ENCODE measurements at regions not wholly inside any gene's neighbourhood (a gene's known extent, or its start where the extent isn't known, plus 50 kb on each side); places are given as distances from the start of the nearest gene placed in this dataset.
"Not testable (repeated sequence)": the region's sequence is repeated elsewhere in the genome, so short reads cannot be mapped to it uniquely, and the experiment has no call there.

- TF ChIP-seq MAX (IDR thresholded peaks at IDR 0.05; ENCODE audit: low read depth, low read length) (no peak), CTCF (IDR thresholded peaks at IDR 0.05; ENCODE audit: low read depth, low read length) (peak; percentile 65)
- no peak overlapping the region for H3K4me3 ChIP-seq (ENCODE audit: low read depth, low read length)
- DNase-seq (ENCODE audit: low read depth): peak; percentile 73
These were observed 70.2 kb upstream of the SH3BP4 start for GRCh38 chr2:234881413-234882241.

- DNase-seq (ENCODE audit: low read depth): no peak
- no peak overlapping the region for H3K4me3 ChIP-seq (ENCODE audit: low read depth, low read length)
These were observed 71.1 kb upstream of the SH3BP4 start for GRCh38 chr2:234880551-234881211.

GRCh38 chr2:234879671-234880455 is 72.0 kb upstream of the SH3BP4 start:
- no peak overlapping the region for H3K4me3 ChIP-seq (ENCODE audit: low read depth, low read length)
- no peak for TF ChIP-seq CTCF (IDR thresholded peaks at IDR 0.05; ENCODE audit: low read depth, low read length)
- no peak for TF ChIP-seq MAX (IDR thresholded peaks at IDR 0.05; ENCODE audit: low read depth, low read length)
- no peak for TF ChIP-seq MYC (IDR thresholded peaks at IDR 0.05; ENCODE audit: low read depth, low read length)
- TF ChIP-seq POLR2A (IDR thresholded peaks at IDR 0.05; ENCODE audit: extremely low read depth, insufficient read length): no peak
- DNase-seq (ENCODE audit: low read depth): no peak

More at GRCh38 chr2:234880551-234881211, 71.1 kb upstream of the SH3BP4 start:
- TF ChIP-seq MAX (IDR thresholded peaks at IDR 0.05; ENCODE audit: low read depth, low read length) (no peak), CTCF (IDR thresholded peaks at IDR 0.05; ENCODE audit: low read depth, low read length) (no peak), POLR2A (IDR thresholded peaks at IDR 0.05; ENCODE audit: extremely low read depth, insufficient read length) (no peak)

- DNase-seq (ENCODE audit: low read depth); H3K4me3 ChIP-seq (ENCODE audit: low read depth, low read length): not testable (repeated sequence)
These were observed 75.2 kb upstream of the SH3BP4 start for GRCh38 chr2:234876621-234877020.

- no peak for DNase-seq (ENCODE audit: low read depth)
- no peak for TF ChIP-seq CTCF (IDR thresholded peaks at IDR 0.05; ENCODE audit: low read depth, low read length)
- no peak for TF ChIP-seq MYC (IDR thresholded peaks at IDR 0.05; ENCODE audit: low read depth, low read length)
- no peak for TF ChIP-seq POLR2A (IDR thresholded peaks at IDR 0.05; ENCODE audit: extremely low read depth, insufficient read length)
- TF ChIP-seq MAX (IDR thresholded peaks at IDR 0.05; ENCODE audit: low read depth, low read length): no peak
- H3K4me3 ChIP-seq (ENCODE audit: low read depth, low read length): no peak overlapping the region
These were observed 77.3 kb upstream of the SH3BP4 start for GRCh38 chr2:234874347-234875046.

- no peak overlapping the region for H3K4me3 ChIP-seq (ENCODE audit: low read depth, low read length)
- DNase-seq (ENCODE audit: low read depth): no peak
- TF ChIP-seq CTCF (IDR thresholded peaks at IDR 0.05; ENCODE audit: low read depth, low read length) (no peak), POLR2A (IDR thresholded peaks at IDR 0.05; ENCODE audit: extremely low read depth, insufficient read length) (no peak), MAX (IDR thresholded peaks at IDR 0.05; ENCODE audit: low read depth, low read length) (no peak)
These were observed 78.0 kb upstream of the SH3BP4 start for GRCh38 chr2:234873828-234874173.
